ENCODE measurements at regions not wholly inside any gene's neighbourhood (a gene's known extent, or its start where the extent isn't known, plus 50 kb on each side); places are given as distances from the start of the nearest gene placed in this dataset.

- no peak overlapping the region for H4K91ac ChIP-seq (ENCODE audit: low read depth, low read length, poor library complexity)
- no peak overlapping the region for H3K4ac ChIP-seq (ENCODE audit: low read length)
- no peak overlapping the region for H2BK12ac ChIP-seq (ENCODE audit: low read length)
- H3K23ac ChIP-seq (ENCODE audit: low read depth, low read length, poor library complexity): no peak overlapping the region
- no peaks in the 10 kb centered on the region for H3K36me3 ChIP-seq (replicated peaks in 1 of 2; ENCODE audit: control insufficient read depth in 2 of 2, insufficient read depth in 2 of 2, low read length in 2 of 2)
- H3K4me2 ChIP-seq (ENCODE audit: insufficient read depth, low read length, poor library complexity, severe bottlenecking): no peak overlapping the region
- no peaks in the 10 kb centered on the region for H3K9me3 ChIP-seq (replicated peaks in 1 of 2; ENCODE audit: control insufficient read depth in 2 of 2, insufficient read depth in 1 of 2, low read depth in 1 of 2, low read length in 2 of 2)
- H4K8ac ChIP-seq (ENCODE audit: low read depth, low read length): no peak overlapping the region
- H3K14ac ChIP-seq (ENCODE audit: low read length): no peak overlapping the region
- H2BK120ac ChIP-seq (ENCODE audit: low read depth, low read length): no peak overlapping the region
- no peak overlapping the region for H3K4me3 ChIP-seq (ENCODE audit: low read length in 2 of 2)
- no peak for DNase-seq (ENCODE audit: low spot score)
- H3K27ac ChIP-seq (replicated peaks; ENCODE audit: low read length): no peak overlapping the region
- H3K9ac ChIP-seq (ENCODE audit: low read depth, low read length, poor library complexity): no peak overlapping the region
- no peak overlapping the region for H3K18ac ChIP-seq (ENCODE audit: low read length)
- H2AK5ac ChIP-seq (ENCODE audit: low read depth, low read length): no peak overlapping the region
- no peak overlapping the region for H2AFZ ChIP-seq (ENCODE audit: low read length)
- no peaks in the 10 kb centered on the region for H3K4me1 ChIP-seq (ENCODE audit: control insufficient read depth in 2 of 2, insufficient read depth in 1 of 2, low read depth in 1 of 2, low read length in 2 of 2)
- H2BK15ac ChIP-seq (ENCODE audit: low read length): no peak overlapping the region
- H3K79me1 ChIP-seq (ENCODE audit: low read depth, low read length): no peaks in the 10 kb centered on the region
- H3K27me3 ChIP-seq (ENCODE audit: control insufficient read depth in 3 of 3, insufficient read depth in 3 of 3, low read depth in 1 of 3, low read length in 3 of 3): no peaks in the 10 kb centered on the region
- no peak overlapping the region for H2BK5ac ChIP-seq (ENCODE audit: low read length)
These were observed 1281.7 kb downstream of the NLGN4Y start for GRCh38 chrY:15805985-15806384.

- H3K23ac ChIP-seq (ENCODE audit: low read depth, low read length, poor library complexity): no peak overlapping the region
- H2BK120ac ChIP-seq (ENCODE audit: low read depth, low read length): no peak overlapping the region
- no peak overlapping the region for H4K8ac ChIP-seq (ENCODE audit: low read depth, low read length)
- H4K91ac ChIP-seq (ENCODE audit: low read depth, low read length, poor library complexity): no peak overlapping the region
- H3K4me2 ChIP-seq (ENCODE audit: insufficient read depth, low read length, poor library complexity, severe bottlenecking): no peak overlapping the region
- no peak overlapping the region for H3K4ac ChIP-seq (ENCODE audit: low read length)
- no peak overlapping the region for H3K18ac ChIP-seq (ENCODE audit: low read length)
- no peak overlapping the region for H3K4me3 ChIP-seq (ENCODE audit: low read length in 2 of 2)
- H3K14ac ChIP-seq (ENCODE audit: low read length): no peak overlapping the region
- no CpG with 5 or more reads among the region's 6 CpGs for WGBS, 2 donors (ENCODE audit: extremely low coverage in 2 of 2, insufficient read length in 2 of 2, insufficient replicate concordance in 1 of 2)
- no peak overlapping the region for H2BK15ac ChIP-seq (ENCODE audit: low read length)
- H2AK5ac ChIP-seq (ENCODE audit: low read depth, low read length): no peak overlapping the region
- H3K9me3 ChIP-seq (replicated peaks in 1 of 2; ENCODE audit: control insufficient read depth in 2 of 2, insufficient read depth in 1 of 2, low read depth in 1 of 2, low read length in 2 of 2): no peaks in the 10 kb centered on the region
- no peaks in the 10 kb centered on the region for H3K27me3 ChIP-seq (ENCODE audit: control insufficient read depth in 3 of 3, insufficient read depth in 3 of 3, low read depth in 1 of 3, low read length in 3 of 3)
- no peak overlapping the region for H2BK12ac ChIP-seq (ENCODE audit: low read length)
- H3K79me1 ChIP-seq (ENCODE audit: low read depth, low read length): no peaks in the 10 kb centered on the region
- H3K4me1 ChIP-seq (ENCODE audit: control insufficient read depth in 2 of 2, insufficient read depth in 1 of 2, low read depth in 1 of 2, low read length in 2 of 2): no peaks in the 10 kb centered on the region
- H2BK5ac ChIP-seq (ENCODE audit: low read length): no peak overlapping the region
- DNase-seq (ENCODE audit: low spot score): no peak
- no peaks in the 10 kb centered on the region for H3K36me3 ChIP-seq (replicated peaks in 1 of 2; ENCODE audit: control insufficient read depth in 2 of 2, insufficient read depth in 2 of 2, low read length in 2 of 2)
- no peak overlapping the region for H3K9ac ChIP-seq (ENCODE audit: low read depth, low read length, poor library complexity)
- no peak overlapping the region for H3K27ac ChIP-seq (replicated peaks; ENCODE audit: low read length)
- no peak overlapping the region for H2AFZ ChIP-seq (ENCODE audit: low read length)
These were observed 1289.9 kb downstream of the NLGN4Y start for GRCh38 chrY:15814241-15814640.

Data from neuronal stem cell (in vitro differentiated cells).